HL-60/S4 (cell line): ENCODE measurements at regions not wholly inside any gene's neighbourhood (a gene's known extent, or its start where the extent isn't known, plus 50 kb on each side); places are given as distances from the start of the nearest gene placed in this dataset.

Source experiments
- in situ Hi-C: fragments of 300-500 bp; cut with MboI; formaldehyde crosslinking; loops from 2 replicates; pipeline ENCODE4 v1.14.3; 2022; ENCODE audit warnings: low sequenced_read_pairs

DNA sequence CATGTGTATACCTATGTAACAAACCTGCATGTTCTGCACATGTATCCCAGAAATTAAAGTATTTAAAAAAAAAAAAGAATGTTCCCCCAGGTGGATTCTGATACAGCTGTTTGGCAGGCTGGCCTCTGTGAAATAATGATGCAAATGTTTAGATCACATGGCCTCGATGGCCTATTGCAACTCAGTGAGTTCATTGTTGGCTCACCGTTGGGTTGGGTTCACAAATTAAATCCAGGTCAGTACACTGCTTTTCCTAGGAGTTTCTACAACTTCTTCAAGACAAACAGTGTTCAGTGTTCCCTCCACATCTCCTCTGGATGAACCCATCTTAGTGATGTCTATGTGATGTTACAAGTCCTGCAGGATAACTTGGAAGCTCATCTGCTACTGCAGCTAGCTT lies 58.3 kb upstream of the STXBP6 start:
- in situ Hi-C loops: no loop called here

DNA sequence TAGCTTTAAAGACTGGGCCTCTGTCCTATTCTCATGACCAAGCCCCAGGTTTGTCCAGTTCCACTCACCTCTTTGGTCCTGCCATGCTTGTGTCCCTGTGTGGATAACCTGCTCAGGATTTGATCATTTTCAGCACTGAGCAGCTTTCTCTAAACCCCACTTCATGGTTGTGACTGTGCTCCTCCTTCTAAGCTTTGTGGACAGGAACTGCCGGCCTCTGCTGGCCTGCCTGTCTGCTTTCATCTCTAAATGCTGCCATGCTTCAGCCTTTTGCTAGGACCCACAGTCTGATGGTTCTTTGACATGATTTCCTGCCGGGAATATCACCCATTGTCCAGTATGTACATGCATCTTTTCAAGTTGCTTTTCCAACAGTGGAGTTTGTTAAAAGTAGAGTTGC lies 53.9 kb upstream of the STXBP6 start:
- in situ Hi-C loops: no loop called here

DNA sequence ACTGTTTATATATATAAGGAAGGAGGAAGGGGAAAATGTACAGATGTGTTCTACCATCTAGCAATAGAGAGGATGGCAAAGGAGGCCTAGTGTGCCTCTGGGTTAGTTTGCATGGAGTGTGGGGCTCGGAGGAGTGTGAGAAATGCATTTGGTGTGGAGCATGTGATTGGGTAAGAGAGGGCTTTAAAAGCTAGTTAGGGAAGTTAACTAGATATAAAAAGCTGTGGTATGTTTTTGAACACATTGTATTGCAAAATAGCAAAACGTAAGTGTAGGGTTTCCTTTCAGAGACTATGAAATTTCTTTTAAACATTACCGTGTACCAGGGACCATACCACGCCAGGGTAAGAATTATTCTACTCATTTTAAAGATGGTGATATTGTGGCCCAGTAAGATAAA lies 53.3 kb upstream of the STXBP6 start:
- in situ Hi-C loops: no loop called here

DNA sequence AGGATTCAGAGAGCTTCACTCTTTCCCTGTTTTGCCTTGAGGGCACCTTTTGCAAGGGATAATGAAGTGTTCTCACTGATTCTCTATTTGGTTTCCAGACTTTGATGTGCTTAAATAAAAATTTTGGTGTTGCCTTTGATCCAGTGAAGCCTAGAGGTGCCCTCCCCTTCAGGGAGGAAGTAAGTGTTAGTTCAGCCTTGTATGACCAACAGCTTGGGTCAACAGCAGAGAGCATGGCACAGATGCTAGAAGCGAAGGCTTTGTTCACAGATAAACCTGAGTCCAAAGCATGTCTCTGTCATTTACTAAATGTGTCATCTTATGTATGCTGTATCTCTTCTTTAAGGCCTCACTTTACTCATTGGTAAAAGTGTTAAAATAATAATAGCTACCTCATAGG lies 52.8 kb upstream of the STXBP6 start:
- in situ Hi-C loops: no loop called here

DNA sequence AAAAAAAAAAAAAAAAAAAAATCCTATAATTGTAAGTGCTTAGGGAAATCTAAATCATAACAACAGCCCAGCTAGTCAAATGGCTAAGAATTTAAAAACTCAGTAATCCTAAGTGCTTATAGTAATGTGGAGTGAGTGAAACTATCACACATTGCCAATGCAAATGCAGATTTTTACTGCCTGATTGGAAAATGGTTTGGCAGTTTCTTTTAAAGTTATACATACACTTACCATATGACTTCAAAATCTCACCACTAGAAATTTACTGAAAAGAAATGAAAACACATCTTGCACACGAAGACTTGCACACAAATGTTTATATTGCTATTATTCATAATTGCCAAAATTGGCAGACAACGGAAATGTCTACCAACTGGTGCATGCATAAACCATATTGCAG lies 51.3 kb upstream of the STXBP6 start:
- in situ Hi-C loops: no loop called here
